GM19438 (cell line): ENCODE measurements at regions not wholly inside any gene's neighbourhood (a gene's known extent, or its start where the extent isn't known, plus 50 kb on each side); places are given as distances from the start of the nearest gene placed in this dataset.

Source experiments
- ATAC-seq: cut with Tn5 transposase; IDR thresholded peaks from one replicate; pipeline ENCODE4 v1.9.1; 2021; ENCODE audit warnings: low read depth; ENCODE audit not compliant: unreplicated experiment

DNA sequence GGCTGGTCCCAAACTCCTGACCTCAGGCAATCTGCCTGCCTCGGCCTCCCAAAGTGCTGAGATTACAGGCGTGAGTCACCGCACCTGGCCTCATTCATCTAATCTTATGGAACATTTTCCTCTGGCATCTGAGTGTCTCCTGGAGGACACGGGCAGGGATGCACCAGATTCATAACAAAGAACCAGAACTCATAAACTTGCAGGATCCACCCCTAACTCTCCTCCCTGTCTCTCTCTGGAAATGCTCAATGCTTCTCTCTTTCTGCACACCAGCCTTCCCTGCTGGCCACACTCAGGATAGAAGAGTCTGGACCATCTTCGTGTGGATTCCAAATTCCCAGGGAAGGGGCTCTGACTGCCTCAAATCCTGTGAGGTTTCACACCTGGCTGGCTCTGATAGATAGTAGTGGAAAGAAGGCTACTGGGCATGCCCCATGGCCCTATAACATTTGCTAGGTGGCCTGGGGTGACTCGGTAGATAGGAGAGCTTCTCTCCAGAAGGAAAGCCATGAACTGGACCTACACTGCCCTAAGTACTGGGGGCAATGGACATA lies 483.2 kb upstream of the GYPC start:
- ATAC-seq, result no peak

DNA sequence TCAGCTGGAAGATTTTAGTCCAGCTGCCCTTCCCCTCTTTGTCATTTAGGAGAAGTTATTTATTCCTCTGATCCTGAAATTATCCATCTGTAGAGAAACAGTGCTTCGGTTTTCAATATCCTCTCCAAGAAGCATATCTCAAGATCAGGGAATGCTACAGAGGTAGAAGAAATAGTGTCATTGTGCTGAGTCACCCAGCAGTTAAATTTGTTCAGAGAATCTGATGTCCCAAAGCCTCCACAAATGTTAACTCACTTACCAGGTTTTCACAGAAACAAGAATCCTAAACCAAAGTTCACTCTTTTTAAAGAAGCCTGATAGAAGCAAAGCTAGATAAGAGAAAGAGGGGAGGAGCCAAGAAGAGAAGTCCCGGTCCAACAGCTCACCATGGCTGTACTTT lies 480.7 kb upstream of the GYPC start:
- no peak for ATAC-seq

DNA sequence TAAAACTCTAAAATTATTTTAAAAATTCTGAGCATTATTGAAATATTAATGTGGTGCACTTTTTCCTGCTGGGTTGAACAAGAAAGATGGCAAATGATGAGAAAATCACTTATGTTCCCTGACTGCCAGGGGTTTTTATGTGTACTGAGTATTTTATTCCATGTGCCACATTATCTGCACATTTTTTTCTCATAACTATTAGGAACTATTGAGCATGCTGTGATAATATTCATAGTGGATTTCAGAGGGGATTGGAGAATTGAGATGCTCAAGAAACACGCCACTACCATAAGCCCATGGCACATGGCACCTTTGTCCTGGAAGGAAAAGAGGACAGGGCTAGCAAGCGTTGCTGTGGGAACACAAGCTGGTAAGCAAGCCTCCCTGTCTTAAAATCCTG lies 478.5 kb upstream of the GYPC start:
- ATAC-seq, result no peak

DNA sequence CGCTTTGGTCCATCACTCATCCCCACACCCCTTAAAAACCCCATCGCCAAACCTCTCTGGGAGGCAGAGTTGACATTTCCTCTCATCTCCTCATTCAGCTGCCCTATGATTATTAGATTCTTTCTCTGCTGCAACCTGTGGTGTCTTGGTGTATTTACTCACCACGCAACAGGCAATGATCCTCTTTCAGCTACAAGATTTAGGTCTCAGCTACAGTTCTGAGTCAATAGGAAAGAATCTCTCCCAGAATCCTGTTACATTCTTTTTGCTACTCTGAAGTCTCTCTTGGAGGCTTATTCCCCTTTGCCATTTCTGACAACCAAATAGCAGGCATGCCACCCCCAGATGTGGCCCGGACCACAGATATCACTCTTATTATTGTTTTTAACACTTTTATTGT lies 468.3 kb upstream of the GYPC start:
- ATAC-seq, result no peak

DNA sequence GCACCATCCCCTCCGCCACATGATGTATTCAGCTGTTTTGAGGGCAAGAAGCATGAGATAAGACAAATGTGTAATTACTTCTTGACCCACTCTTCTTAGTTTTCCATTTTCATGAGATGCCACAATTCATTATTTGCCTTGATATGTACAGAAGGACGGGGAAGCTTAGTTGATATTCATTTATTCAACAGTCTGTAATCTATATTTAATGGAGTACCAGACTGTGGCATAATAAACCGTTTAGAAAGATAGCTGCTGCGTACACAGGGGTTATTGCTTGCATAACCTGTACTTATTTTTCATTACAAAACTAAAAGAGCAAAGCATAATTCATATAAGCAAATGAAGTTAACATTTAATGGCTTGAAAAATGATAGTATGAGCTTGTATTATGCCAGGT lies 466.4 kb upstream of the GYPC start:
- ATAC-seq, result no peak

DNA sequence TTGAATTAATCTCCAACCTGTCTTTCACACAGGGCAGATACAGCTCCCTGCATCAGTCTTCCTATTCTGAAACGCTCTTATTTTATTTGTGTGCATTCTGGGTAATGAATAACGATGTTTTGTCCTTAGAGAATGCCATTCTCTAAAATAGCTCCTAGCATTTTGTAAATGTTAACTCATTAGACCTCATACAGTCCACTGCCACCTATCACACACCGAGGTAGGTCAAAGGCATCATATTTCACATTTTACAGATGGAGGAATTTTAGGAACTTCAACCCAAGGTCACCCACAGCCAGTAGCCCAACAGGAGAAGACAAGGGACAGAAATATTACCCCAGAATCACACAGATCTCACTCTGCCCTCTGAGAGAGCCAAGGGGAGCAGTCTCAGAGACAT lies 455.4 kb upstream of the GYPC start:
- ATAC-seq, result no peak

DNA sequence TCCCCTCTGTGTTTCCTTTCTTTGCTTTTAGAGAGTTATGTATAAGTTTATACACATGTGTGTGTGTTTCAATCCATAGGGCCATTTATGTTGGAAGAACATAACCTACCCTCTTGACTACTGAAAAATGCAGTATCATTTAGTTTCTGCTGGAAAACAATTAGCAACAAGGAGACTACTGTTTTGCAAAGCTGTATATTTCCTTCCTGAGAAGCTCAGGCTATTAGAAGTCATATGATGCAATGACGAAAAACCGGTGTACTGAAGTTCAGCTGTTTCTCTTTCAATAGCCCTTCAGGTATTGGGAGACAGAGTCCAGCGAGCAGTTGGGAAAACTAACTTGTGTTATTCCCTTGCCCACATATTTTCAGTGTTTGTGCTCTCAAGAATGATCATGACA lies 447.7 kb upstream of the GYPC start:
- ATAC-seq, result no peak

DNA sequence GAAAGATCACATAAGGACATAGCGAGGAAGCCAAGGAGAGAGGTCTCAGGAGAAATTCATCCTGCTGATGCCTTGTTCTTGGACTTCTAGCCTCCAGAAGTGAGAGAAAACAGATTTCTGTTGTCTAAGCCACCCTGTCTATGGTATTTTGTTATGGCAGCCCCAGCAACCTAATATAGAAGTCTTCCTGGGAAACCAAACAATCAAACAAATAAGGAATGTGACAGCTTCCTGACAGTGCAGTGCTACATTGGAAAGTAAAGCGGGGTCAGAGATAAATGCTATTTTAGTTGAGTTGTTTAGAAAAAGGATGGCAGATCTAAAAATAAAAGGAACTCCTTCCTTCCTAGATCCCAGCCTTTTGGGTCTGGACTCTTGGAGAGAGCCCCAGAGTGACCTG lies 443.2 kb upstream of the GYPC start:
- ATAC-seq, result no peak

DNA sequence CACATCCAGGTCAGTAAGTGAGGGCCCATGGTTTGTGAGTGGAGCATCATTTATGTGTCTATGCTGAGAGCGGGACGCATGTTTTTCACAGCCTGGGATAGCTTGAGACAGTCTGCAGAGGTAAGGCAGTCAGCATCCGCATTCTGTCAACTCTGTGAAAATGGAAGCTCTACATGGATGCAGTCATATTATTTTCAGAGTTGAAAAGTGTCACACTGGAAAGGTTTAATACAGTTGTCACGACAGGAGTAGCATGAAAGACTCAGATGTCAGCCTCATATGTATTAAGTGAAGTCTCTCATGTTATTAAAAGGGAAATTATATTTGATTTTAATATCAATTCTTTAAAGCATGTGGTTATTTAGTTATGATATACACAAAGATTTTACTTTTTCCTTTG lies 436.9 kb upstream of the GYPC start:
- ATAC-seq, result no peak

DNA sequence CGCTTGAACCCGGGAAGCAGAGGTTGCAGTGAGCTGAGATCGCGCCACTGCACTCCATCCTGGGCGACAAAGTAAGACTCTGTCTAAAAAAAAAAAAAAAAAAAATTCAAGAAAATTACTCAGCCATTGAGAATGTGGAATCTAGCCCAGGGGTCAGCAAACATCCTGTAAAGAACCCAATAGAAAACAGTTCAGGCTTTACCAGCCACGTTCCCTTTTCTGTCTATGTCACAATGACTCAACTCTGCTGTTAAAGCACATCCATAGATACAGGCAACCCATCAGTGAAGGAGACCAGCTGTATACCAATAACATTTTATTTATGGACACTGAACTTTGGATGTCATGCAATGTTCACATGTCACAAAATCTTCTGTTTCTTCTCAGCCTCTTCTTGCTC lies 435.6 kb upstream of the GYPC start:
- no peak for ATAC-seq

DNA sequence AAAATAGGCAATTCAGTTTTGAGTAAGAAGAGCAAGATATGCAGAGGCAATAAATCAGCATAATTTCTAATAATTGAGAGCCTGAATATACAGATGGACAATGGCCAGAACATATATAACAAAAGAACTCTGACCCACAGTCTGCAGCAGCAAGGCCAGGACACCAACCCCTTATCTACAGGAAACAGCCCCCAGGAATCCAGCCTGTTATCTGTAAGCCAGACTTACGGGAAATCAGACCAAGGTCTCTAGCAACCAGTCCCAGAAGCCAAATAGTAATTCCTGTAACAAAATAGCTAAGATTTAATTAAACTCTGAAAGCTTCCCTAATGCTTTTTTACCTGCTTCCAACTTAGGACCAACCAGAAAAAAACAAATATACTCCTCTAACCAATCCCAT lies 434.5 kb upstream of the GYPC start:
- no peak for ATAC-seq

DNA sequence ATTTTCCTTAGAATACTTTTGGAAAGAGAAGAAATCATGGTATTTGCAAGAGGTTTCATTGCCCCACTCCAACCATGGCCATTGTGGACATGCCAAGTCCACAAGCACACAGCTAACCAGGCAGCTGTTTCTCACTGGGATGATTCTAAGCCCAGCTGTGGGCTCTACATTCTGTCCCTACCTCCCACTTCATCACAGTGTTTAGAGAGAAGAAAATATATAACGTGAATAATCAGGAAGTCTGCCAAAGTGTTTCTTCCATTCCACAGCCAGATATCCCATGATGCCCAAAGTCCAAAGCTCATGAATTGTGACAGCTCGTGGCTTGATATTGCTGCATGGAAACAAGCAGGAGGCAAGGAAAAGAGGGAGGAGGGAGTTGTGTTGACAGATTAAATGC lies 433.7 kb upstream of the GYPC start:
- ATAC-seq, result no peak

DNA sequence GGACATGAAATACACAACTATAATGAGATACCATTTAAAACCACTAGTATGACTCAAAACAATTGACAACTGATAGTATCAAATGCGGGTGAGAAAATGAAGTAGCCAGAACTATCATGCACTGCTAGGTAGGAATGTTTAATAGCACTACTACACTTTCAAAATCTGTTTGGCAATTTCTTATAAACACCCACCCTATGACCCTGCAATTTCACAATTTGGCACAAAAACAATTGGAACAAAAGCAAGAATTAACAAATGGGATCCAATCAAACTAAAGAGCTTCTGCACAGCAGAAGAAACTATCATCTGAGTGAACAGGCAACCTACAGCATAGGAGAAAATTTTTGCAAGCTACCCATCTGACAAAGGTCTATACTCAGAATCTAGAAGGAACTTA lies 431.2 kb upstream of the GYPC start:
- no peak for ATAC-seq

DNA sequence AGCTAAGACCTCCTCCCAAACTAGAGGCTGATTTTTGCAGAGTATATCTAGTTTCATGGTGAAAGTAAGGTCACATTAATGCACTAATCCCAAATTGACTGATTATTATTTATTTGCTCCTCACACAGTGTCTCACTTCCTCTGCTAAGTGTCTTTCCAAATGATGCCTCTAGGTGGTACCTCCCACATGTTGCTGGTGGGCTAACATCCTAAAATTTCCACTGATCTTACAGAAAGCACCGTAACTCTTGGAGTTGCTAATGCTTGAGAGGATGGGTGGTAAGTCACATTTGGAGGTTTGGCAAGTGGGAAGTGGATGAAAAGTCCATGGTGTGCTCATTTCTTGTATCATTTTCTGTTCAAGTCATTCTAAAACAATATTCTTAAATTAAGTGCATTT lies 428.7 kb upstream of the GYPC start:
- ATAC-seq, result no peak

DNA sequence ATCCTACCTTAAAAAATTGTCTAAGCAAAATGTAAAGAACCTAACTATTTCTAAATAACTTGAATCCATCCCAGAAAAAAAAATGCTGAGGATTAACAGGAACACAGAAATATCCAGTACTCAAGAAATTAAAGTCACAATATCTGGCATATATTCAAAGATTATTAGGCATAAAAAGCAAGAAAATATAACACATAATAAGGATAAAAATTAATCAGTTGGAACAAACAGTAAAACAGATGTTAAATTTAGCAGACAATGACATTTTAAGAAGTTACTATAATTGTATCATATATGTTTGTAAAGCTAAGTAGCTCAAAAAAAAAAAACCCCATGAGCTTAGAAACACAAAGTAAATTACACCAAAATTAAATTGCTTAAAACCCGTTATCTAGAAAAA lies 427.4 kb upstream of the GYPC start:
- no peak for ATAC-seq

DNA sequence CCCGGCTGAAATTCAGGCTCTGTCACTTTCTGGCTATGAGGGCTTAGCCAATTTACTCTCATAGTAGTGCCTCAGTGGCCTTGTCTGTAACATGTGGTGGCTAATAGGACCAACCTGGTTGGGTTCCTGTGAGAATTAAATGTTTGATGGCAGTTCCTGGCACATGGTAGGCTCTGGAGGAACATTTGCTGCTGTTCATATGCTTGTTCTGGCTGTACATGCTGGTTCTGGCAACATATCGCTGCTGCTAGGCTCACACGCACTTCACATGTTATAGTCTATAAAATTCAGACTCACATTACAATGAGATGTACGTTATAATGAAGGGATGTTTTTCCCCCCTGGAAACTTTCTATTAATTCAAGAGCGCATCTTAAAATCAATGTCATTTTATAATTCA lies 417.7 kb upstream of the GYPC start:
- ATAC-seq, result no peak

DNA sequence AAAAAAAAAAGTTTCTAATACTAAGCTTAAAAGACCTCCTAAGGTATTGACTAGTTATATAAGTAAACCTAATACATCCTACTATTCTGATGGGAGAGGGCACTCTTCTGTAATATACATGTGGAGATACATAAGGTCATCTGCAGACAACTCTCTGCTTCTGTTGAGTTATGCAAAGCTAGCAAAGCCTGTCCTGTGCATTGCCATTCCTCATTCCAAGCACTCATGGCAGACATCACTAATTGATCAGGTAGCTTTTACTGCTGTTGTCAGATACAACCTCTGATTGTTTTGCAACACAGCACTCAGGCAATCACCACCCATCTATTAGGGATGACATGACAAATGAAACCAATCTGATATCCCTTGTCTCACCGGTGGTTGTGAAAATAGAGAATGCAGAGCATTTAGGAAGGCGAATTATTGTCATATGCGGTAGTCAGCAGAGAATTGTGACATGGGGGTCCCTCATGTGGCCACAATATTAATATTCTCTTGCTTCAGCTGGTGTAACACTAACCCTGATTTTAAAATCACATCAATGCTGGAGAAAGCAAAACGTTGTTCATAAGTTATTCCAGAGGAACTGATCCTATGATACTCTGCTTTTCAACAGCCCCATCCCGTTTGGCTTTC lies 416.5 kb upstream of the GYPC start:
- no peak for ATAC-seq

DNA sequence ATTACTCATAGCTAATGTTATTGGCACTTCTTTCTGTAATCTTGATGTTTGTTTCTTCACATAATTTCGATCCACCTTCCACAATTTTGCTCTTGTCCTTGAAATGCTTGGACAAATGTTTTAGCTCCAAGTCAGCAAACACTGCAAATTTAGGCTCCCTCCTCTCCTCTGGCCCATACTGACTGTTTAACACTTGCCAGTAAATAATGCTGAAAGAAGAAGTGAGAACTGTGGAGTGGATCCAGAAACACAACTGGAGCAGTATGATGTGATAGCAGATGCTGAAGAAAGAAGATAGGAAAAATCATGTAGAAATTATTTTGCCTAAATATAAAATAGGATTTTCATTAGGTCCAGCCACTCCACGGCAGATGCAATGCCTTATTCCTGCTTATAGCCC lies 415.0 kb upstream of the GYPC start:
- ATAC-seq, result no peak

DNA sequence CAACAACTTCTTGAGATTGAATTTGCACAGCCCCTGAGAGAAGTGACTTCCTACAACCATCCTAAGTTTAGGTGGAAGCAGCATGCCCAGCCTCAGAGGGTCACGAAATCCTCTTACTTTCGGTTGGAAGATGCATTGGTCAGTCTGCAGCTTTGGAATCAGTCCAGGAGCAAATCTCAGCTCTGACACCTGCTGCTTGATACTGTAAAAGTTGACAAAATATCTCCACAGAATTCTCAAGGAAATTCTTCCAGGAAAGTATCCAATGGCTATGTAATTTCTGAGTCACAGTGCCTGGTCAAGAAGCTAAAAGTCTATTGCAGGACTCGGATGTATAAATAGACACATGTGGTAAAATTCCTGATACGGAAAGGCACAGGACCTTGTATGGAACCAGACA lies 414.5 kb upstream of the GYPC start:
- ATAC-seq, result no peak

DNA sequence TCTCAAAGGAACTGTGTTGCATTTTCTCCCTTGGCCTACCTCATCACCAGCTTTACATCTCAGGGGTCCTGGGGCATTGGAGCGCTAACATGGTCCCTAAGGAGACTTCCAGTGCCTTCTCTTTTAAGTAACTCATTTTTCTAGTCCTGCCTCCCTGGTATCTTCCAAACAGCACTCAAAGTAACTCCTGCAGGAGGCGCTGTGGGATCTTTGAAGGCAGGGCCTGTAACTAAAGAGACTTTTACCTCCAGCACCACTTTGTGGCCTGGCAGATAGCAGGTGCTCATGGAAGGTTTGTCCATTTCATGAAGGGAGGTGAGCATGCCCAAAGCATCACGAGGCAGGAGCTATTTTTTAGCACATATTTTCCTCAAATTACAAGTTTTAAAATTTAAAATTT lies 411.0 kb upstream of the GYPC start:
- ATAC-seq, result no peak

DNA sequence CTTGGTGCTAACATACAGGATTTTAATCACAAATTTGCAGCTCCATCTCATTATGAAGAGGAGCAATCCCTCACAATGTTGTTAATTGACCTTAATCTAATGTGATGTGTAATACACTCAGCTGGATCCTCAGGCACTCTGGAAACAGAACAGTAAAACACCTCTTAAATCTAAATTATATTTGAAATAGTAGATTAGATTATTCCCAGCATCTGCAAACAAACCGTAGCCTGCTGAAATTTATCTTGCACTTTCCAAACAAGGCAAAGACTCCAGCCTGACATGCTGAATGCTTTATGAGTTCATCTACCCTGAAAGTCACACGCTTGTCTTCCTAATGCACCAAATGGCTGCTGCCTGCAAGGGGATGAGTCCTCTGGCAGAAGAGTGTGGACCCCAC lies 402.3 kb upstream of the GYPC start:
- no peak for ATAC-seq

DNA sequence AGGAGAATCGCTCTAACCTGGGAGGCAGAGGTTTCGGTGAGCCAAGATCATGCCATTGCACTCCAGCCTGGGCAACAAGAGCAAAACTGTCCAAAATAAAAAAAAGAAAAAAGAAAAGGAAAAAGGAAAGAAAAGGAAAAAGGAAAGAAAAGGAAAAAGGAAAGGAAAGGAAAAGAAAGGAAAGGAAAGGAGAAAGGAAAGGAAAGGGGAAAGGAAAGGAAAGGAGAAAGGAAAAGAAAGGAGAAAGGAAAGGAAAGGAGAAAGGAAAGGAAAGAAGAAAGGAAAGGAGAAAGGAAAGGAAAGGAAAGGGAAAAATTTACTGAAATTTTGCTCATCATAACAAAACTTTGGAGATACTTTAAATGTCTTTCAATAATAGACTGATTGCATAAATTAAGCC lies 391.3 kb upstream of the GYPC start:
- no peak for ATAC-seq

DNA sequence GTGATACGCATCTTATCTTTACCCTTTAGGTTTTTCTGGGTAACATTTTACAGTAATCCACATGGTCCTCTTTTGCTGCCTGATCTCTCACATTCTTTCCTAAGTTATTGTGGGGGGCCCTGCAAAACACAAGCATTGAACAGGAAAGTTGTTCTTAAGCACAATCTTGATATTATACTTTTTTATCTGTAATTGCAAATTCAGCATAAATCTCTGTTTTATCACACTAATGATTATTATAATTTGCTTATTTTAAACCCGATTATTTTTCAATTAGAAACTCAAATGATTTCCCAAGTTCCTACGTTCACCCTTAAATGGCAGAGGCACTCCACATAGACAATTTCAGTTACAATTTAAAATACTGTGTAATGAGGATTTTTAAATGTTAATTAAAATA lies 386.0 kb upstream of the GYPC start:
- no peak for ATAC-seq
